Skeletal muscle satellite cell (primary cell): ENCODE measurements at regions not wholly inside any gene's neighbourhood (a gene's known extent, or its start where the extent isn't known, plus 50 kb on each side); places are given as distances from the start of the nearest gene placed in this dataset.

Experiments used
- H3K27me3 ChIP-seq: 2 replicates; pipeline ENCODE4 v1.7.0; 2013; ENCODE audit warnings: low read length; ENCODE audit not compliant: control insufficient read depth, insufficient read depth
- H3K36me3 ChIP-seq: 2 replicates; pipeline ENCODE4 v1.7.0; 2013; ENCODE audit warnings: mild to moderate bottlenecking, control low read depth, low read length; ENCODE audit not compliant: insufficient read depth
- H3K4me1 ChIP-seq: 2 replicates; pipeline ENCODE4 v1.7.0; 2013; ENCODE audit warnings: low read length; ENCODE audit not compliant: control insufficient read depth, insufficient read depth
- H3K4me2 ChIP-seq: 2 replicates; pipeline ENCODE4 v1.7.0; 2013; ENCODE audit warnings: mild to moderate bottlenecking, low read length
- H3K4me3 ChIP-seq: 2 replicates; pipeline ENCODE4 v1.7.0; 2013; ENCODE audit warnings: low read length
- H3K9ac ChIP-seq: 2 replicates; pipeline ENCODE4 v1.7.0; 2013; ENCODE audit warnings: mild to moderate bottlenecking, low read depth, low read length, moderate library complexity
- H3K9me3 ChIP-seq: replicated peaks from 2 replicates; pipeline ENCODE4 v1.7.0; 2013; ENCODE audit warnings: mild to moderate bottlenecking, control low read depth, low read length

DNA sequence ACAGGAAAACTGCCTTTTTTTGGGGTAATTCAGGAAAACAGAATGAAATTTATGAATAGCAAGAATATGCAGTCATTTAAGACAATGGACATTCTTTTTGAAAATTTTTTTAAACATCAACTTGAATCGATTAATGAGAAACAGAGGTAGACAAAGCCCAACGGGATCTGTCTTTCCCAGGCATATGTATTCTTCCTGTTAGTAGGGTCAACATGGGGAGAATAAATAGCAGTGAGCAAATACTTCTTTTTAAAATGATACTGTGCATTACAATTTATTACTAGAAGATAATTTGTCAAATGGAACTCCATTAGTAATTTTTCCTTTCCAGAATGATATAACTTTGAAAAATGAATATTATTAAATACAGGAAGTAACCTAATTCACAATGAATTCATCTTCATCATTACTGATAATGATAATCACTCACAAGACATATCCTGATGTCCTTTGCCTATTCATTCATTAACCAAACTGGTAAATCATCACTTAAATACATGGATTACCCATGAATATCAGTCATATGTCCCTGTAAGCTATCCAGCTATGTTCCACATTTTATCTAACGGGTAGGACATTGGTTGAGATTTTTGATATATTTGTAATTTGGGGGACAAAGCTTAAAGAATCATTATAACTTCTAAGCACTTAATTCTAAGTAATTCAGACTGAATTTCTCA lies 209.2 kb upstream of the CDIN1 start:
- no peaks in the 10 kb centered on the region for H3K36me3 ChIP-seq
- H3K9me3 ChIP-seq, result no peaks in the 10 kb centered on the region
- peaks cover 27% of the 10 kb centered on the region for H3K4me1 ChIP-seq
- peak overlapping the region; percentile 45 for H3K9ac ChIP-seq
- no peaks in the 10 kb centered on the region for H3K27me3 ChIP-seq
- H3K4me3 ChIP-seq, result no peak overlapping the region
- H3K4me2 ChIP-seq, result peak overlapping the region; percentile 63

DNA sequence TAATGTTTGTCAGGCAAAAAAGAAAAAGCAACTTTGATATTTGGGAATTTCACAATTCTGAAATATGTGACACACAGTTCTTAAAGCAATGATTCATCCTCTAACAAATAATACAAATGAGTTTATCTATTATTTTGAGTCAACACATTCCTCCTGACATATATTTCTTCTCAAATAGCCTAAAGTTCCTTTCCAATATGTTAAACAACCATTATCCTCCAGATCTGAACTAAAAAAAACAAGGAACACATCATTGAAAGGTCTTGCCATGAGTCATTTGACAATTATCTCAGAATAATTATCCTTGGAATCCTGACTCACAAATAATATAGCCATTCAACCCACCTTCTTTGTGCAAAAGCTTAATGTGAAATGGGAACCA lies 208.7 kb upstream of the CDIN1 start:
- Histone ChIP-seq H3K4me1 (peaks cover 27% of the 10 kb centered on the region), H3K4me3 (no peak overlapping the region), H3K4me2 (peak overlapping the region; percentile 63), H3K9me3 (no peaks in the 10 kb centered on the region), H3K36me3 (no peaks in the 10 kb centered on the region), H3K27me3 (no peaks in the 10 kb centered on the region), H3K9ac (peak overlapping the region; percentile 45)

GRCh38 chr15:36371509-36371908 lies 207.9 kb upstream of the CDIN1 start:
- Histone ChIP-seq H3K9me3 (no peaks in the 10 kb centered on the region), H3K4me2 (peak overlapping the region; percentile 63), H3K27me3 (no peaks in the 10 kb centered on the region), H3K4me3 (no peak overlapping the region), H3K36me3 (no peaks in the 10 kb centered on the region), H3K4me1 (peaks cover 27% of the 10 kb centered on the region), H3K9ac (no peak overlapping the region)

DNA sequence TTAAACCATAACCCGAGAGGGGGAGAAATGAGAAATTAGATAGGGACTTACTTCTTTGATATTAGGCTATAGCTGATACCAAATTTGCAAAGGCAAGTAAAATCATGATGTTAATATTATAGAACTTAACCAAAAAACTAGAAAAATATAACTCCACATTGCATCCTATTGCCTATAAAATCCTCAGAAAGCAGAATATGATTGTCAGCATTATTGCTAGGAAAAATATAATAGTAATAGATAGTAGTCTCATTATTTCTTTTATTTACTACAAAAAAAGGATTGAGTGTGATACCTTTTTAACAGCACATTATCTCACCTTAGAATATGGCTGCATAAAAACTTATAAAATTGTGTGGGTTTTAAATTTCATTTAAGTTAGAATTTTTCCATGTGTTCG lies 206.5 kb upstream of the CDIN1 start:
- no peaks in the 10 kb centered on the region for H3K36me3 ChIP-seq
- H3K9me3 ChIP-seq, result no peaks in the 10 kb centered on the region
- no peak overlapping the region for H3K4me3 ChIP-seq
- no peak overlapping the region for H3K9ac ChIP-seq
- no peak overlapping the region for H3K4me2 ChIP-seq
- H3K27me3 ChIP-seq, result no peaks in the 10 kb centered on the region
- peaks cover 27% of the 10 kb centered on the region for H3K4me1 ChIP-seq

DNA sequence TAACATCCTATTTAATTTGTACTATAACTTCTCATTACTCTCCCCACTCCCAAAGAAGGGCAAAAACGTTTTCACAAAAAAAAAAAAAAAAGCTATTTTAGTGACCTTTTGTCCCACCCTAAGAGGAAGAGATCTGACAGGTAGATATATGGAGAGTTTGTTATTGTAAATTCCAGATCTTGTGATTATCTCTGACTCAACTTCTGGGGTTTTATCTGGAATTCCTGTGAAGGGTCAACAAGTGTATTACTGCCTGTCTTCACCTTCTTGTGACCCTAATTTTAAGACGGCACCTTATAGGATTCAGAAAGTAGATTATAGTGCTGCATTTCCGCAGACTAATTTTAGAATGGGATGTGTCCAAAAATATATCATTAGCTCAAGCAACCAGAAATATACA lies 205.9 kb upstream of the CDIN1 start:
- Histone ChIP-seq H3K36me3 (no peaks in the 10 kb centered on the region), H3K4me2 (no peak overlapping the region), H3K4me1 (peaks cover 27% of the 10 kb centered on the region), H3K9ac (no peak overlapping the region), H3K4me3 (no peak overlapping the region), H3K27me3 (no peaks in the 10 kb centered on the region), H3K9me3 (no peaks in the 10 kb centered on the region)

DNA sequence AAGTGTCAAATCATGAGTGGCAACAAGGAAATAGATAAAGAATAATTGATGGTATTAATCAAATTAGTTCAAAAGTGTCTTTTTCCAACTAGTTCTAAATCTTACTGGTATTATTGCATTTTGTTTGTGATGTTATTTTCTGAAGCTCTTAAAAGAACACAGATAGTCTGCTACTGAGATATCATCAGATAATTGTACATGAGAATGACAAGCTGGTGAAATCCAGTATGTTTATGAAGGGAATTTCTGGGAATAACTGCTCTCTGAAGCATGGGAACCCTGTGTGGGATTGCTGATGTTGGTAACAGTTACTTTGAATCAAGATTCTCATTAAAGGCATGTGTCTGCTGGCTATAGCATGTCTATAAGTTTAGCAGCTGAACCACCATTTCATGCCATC lies 190.3 kb upstream of the CDIN1 start:
- H3K36me3 ChIP-seq, result no peaks in the 10 kb centered on the region
- no peaks in the 10 kb centered on the region for H3K27me3 ChIP-seq
- no peak overlapping the region for H3K4me2 ChIP-seq
- H3K9ac ChIP-seq, result no peak overlapping the region
- no peak overlapping the region for H3K4me3 ChIP-seq
- H3K4me1 ChIP-seq, result no peaks in the 10 kb centered on the region
- H3K9me3 ChIP-seq, result no peaks in the 10 kb centered on the region

DNA sequence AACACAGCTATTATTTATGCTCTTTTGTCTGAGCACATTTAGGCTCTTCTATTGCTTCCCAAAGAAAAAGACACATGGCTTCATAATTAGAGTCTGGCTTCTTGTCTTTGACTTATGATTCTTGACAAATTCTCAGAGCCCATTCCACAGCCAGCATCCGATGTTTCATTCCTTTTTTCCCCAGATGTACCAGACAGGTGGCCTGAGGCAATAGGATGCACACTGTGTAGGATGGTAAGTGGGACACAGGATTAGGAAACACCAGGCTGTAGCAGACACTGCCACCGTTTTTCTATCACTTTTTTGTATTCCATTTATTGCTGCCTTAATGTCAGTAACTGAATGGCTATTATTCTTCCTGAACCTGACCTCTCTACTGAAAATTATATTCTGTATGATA lies 188.9 kb upstream of the CDIN1 start:
- H3K9me3 ChIP-seq, result no peaks in the 10 kb centered on the region
- no peaks in the 10 kb centered on the region for H3K36me3 ChIP-seq
- H3K4me2 ChIP-seq, result no peak overlapping the region
- no peaks in the 10 kb centered on the region for H3K27me3 ChIP-seq
- no peak overlapping the region for H3K4me3 ChIP-seq
- no peaks in the 10 kb centered on the region for H3K4me1 ChIP-seq
- no peak overlapping the region for H3K9ac ChIP-seq

- no peak overlapping the region for H3K4me2 ChIP-seq
- H3K27me3 ChIP-seq, result no peaks in the 10 kb centered on the region
- H3K9me3 ChIP-seq, result no peaks in the 10 kb centered on the region
- H3K9ac ChIP-seq, result no peak overlapping the region
- no peak overlapping the region for H3K4me3 ChIP-seq
- H3K36me3 ChIP-seq, result no peaks in the 10 kb centered on the region
- no peaks in the 10 kb centered on the region for H3K4me1 ChIP-seq
Observed at GRCh38 chr15:36392676-36393266, 186.7 kb upstream of the CDIN1 start.

DNA sequence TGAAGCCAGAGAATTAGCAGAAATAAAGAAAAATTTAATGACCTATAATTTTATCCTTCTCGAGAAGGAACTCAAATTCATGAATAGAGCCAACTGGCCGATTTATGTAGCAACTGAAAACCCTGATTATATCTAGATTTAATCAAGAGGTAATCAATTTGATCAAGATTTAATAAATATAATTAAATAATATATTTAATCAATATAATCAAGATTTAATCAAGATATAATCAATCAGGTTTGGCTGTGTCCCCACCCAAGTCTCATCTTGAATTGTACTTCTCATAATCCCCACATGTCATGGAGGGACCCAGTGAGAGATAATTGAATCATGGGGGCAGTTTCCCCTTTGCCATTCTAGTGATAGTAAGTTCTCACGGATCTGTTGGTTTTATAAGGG lies 181.2 kb upstream of the CDIN1 start:
- H3K9ac ChIP-seq, result no peak overlapping the region
- no peaks in the 10 kb centered on the region for H3K36me3 ChIP-seq
- H3K4me3 ChIP-seq, result no peak overlapping the region
- H3K4me1 ChIP-seq, result no peaks in the 10 kb centered on the region
- H3K27me3 ChIP-seq, result no peaks in the 10 kb centered on the region
- H3K9me3 ChIP-seq, result no peaks in the 10 kb centered on the region
- no peak overlapping the region for H3K4me2 ChIP-seq

DNA sequence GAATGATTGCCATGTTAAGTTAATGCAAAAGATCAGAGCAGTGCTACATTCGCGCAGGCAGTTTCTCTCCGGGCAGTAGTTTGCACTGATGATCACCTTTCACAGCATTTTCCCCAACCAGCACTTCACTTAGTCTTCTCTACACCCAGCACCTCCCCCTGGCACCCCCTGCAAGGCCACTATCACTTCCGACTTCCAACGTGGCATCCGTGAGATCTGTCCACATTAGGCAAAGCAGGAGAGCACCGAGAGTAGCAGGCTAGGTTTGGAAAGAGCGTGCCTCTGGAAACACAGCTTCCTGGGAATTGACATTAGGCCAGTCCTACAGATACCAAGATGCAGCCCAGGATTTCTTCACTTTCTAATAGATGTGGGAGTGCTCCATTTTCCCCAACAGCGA lies 180.2 kb upstream of the CDIN1 start:
- H3K36me3 ChIP-seq, result no peaks in the 10 kb centered on the region
- no peaks in the 10 kb centered on the region for H3K4me1 ChIP-seq
- H3K4me2 ChIP-seq, result no peak overlapping the region
- no peaks in the 10 kb centered on the region for H3K27me3 ChIP-seq
- no peaks in the 10 kb centered on the region for H3K9me3 ChIP-seq
- H3K4me3 ChIP-seq, result no peak overlapping the region
- no peak overlapping the region for H3K9ac ChIP-seq

DNA sequence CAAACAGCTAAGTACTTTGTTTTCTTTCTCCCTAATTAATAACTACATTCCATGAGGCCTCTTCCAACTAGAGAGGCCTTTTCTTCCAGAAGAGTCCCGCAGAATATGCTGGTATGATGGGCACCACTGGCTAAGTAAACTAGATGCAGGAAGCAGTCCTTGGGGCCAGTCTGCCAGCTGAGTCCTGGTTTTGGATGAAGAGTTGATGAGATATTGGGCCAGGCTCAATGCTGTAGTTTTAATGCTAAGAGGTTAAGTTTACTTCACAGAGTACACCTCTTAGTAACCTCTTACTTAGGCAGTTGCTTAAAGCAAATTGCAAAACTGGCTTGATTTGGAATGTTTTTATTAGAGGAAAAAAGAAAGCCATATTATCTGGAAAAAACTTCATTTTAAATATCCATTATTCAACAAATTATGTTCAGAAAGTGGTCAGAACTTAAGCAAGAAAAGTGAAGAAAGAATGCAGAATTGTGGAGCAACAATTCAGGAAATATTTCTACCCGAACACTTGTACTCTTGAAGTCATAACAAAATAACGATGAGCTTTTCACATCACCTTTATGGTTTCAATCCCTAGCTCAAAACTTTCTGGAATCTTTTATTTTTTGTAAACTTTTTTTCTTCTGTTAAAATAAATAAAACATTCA lies 178.4 kb upstream of the CDIN1 start:
- Histone ChIP-seq H3K36me3 (no peaks in the 10 kb centered on the region), H3K27me3 (no peaks in the 10 kb centered on the region), H3K9me3 (no peaks in the 10 kb centered on the region), H3K4me1 (no peaks in the 10 kb centered on the region), H3K4me3 (no peak overlapping the region), H3K4me2 (no peak overlapping the region), H3K9ac (no peak overlapping the region)

DNA sequence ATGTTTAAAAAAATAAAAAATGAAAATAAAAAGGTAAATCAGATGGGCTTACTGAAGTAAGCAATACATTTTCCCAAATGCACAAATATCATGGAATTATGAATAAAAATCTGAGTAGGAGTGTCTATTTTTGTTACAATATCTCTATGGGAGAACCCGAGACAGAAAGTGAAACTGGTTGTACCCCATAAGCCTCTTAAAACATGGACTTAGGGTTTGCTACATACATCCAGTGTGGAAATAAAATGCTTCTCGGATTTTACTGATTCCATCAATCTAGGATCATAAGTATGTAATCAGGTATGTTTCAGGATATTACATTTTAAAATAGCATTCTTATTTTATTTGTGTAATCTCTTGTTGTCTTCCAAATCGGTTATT lies 177.8 kb upstream of the CDIN1 start:
- H3K4me3 ChIP-seq, result no peak overlapping the region
- H3K9ac ChIP-seq, result no peak overlapping the region
- no peaks in the 10 kb centered on the region for H3K27me3 ChIP-seq
- H3K4me1 ChIP-seq, result no peaks in the 10 kb centered on the region
- no peaks in the 10 kb centered on the region for H3K36me3 ChIP-seq
- no peaks in the 10 kb centered on the region for H3K9me3 ChIP-seq
- H3K4me2 ChIP-seq, result no peak overlapping the region
